ENCODE measurements at regions not wholly inside any gene's neighbourhood (a gene's known extent, or its start where the extent isn't known, plus 50 kb on each side); places are given as distances from the start of the nearest gene placed in this dataset.

DNA sequence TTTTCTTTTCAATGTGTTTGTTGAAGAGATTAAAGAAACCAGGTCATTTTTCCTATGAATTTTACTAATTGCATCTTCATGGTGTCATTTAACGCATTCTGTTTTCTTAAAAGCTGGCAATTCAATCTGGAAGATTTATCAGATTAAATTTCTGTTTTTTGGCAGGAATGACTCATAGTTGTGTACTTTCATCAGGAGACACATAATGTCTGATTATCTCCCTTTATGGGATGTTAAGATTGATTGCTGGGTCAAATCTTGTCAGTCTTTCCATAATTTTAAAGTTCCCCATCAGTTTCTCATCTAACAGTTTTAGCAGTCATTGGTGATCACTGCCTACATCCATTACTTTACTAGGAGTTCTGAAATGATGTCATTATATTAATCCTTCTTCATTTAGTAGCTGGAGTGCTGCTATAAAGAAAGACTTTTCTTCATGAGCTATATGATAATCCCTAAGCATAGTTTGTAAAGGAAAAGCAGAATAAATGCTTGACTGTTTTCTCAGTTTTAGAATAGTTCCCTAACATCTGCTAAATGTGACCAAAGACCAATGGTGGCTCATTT is 72.8 kb upstream of the MAP10 start:
- no peak overlapping the region for H3K27ac ChIP-seq (ENCODE audit: low read depth, low read length)
- no peaks in the 10 kb centered on the region for H3K79me2 ChIP-seq (ENCODE audit: insufficient read depth, low read length)
- H3K4me1 ChIP-seq (ENCODE audit: control insufficient read depth in 1 of 2, insufficient read depth in 2 of 2, low read length in 2 of 2): no peaks in the 10 kb centered on the region
- no peak overlapping the region for H3K4me2 ChIP-seq (ENCODE audit: low read length)
- H2AFZ ChIP-seq (ENCODE audit: low read depth, low read length, poor library complexity, severe bottlenecking): no peak overlapping the region
- no TSS peak for BruUV-seq (replicated peaks)
- H3K27me3 ChIP-seq (ENCODE audit: insufficient read depth, low read length): no peaks in the 10 kb centered on the region
- H3K4me3 ChIP-seq (replicated peaks in 1 of 2; ENCODE audit: low read depth in 1 of 2, low read length in 2 of 2): no peak overlapping the region
- no peaks in the 10 kb centered on the region for H3K9me2 ChIP-seq (ENCODE audit: insufficient read depth)
- TF ChIP-seq YY1 (IDR thresholded peaks at IDR 0.05; ENCODE audit: extremely low read depth, insufficient replicate concordance, low read depth, low read length) (no peak), EGR1 (IDR thresholded peaks at IDR 0.05; ENCODE audit: low read depth) (no peak), SP1 (IDR thresholded peaks at IDR 0.05; ENCODE audit: low read depth) (no peak), CEBPB (IDR thresholded peaks at IDR 0.05; ENCODE audit: low read depth) (no peak), SIN3A (IDR thresholded peaks at IDR 0.05; ENCODE audit: low read depth) (no peak), POLR2AphosphoS5 (IDR thresholded peaks at IDR 0.05; ENCODE audit: low read depth, low read length) (no peak), ELF1 (IDR thresholded peaks at IDR 0.05; ENCODE audit: borderline replicate concordance, low read depth) (no peak), ZNF274 (IDR thresholded peaks at IDR 0.05; ENCODE audit: low read depth, low read length) (no peak), FOSL1 (IDR thresholded peaks at IDR 0.05; ENCODE audit: low read depth) (no peak), ZFX (IDR thresholded peaks at IDR 0.05) (no peak), SRF (IDR thresholded peaks at IDR 0.05; ENCODE audit: low read depth) (no peak), RAD21 (IDR thresholded peaks at IDR 0.05; ENCODE audit: low read depth) (no peak), TCF7L2 (IDR thresholded peaks at IDR 0.05; ENCODE audit: borderline replicate concordance, extremely low read depth, insufficient read depth, insufficient read length) (no peak), EZH2 (IDR thresholded peaks at IDR 0.05) (no peak)
- TF ChIP-seq, protein P1, sequence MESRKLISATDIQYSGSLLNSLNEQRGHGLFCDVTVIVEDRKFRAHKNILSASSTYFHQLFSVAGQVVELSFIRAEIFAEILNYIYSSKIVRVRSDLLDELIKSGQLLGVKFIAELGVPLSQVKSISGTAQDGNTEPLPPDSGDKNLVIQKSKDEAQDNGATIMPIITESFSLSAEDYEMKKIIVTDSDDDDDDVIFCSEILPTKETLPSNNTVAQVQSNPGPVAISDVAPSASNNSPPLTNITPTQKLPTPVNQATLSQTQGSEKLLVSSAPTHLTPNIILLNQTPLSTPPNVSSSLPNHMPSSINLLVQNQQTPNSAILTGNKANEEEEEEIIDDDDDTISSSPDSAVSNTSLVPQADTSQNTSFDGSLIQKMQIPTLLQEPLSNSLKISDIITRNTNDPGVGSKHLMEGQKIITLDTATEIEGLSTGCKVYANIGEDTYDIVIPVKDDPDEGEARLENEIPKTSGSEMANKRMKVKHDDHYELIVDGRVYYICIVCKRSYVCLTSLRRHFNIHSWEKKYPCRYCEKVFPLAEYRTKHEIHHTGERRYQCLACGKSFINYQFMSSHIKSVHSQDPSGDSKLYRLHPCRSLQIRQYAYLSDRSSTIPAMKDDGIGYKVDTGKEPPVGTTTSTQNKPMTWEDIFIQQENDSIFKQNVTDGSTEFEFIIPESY (IDR thresholded peaks at IDR 0.05; ENCODE audit: extremely low read depth, insufficient replicate concordance, low read length): no peak
- TF ChIP-seq, protein P2, sequence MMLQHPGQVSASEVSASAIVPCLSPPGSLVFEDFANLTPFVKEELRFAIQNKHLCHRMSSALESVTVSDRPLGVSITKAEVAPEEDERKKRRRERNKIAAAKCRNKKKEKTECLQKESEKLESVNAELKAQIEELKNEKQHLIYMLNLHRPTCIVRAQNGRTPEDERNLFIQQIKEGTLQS (IDR thresholded peaks at IDR 0.05): no peak
- TF ChIP-seq, protein P3, sequence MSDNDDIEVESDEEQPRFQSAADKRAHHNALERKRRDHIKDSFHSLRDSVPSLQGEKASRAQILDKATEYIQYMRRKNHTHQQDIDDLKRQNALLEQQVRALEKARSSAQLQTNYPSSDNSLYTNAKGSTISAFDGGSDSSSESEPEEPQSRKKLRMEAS (IDR thresholded peaks at IDR 0.05): no peak
- TF ChIP-seq, protein P4, sequence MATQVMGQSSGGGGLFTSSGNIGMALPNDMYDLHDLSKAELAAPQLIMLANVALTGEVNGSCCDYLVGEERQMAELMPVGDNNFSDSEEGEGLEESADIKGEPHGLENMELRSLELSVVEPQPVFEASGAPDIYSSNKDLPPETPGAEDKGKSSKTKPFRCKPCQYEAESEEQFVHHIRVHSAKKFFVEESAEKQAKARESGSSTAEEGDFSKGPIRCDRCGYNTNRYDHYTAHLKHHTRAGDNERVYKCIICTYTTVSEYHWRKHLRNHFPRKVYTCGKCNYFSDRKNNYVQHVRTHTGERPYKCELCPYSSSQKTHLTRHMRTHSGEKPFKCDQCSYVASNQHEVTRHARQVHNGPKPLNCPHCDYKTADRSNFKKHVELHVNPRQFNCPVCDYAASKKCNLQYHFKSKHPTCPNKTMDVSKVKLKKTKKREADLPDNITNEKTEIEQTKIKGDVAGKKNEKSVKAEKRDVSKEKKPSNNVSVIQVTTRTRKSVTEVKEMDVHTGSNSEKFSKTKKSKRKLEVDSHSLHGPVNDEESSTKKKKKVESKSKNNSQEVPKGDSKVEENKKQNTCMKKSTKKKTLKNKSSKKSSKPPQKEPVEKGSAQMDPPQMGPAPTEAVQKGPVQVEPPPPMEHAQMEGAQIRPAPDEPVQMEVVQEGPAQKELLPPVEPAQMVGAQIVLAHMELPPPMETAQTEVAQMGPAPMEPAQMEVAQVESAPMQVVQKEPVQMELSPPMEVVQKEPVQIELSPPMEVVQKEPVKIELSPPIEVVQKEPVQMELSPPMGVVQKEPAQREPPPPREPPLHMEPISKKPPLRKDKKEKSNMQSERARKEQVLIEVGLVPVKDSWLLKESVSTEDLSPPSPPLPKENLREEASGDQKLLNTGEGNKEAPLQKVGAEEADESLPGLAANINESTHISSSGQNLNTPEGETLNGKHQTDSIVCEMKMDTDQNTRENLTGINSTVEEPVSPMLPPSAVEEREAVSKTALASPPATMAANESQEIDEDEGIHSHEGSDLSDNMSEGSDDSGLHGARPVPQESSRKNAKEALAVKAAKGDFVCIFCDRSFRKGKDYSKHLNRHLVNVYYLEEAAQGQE (IDR thresholded peaks at IDR 0.05; ENCODE audit: low read depth): no peak
- intact Hi-C loops (cut with micrococcal nuclease): no loop called here
- no peaks in the 10 kb centered on the region for H3K9me3 ChIP-seq (ENCODE audit: control insufficient read depth in 1 of 2, insufficient read depth in 1 of 2, low read depth in 1 of 2, low read length in 2 of 2)
- H4K20me1 ChIP-seq (ENCODE audit: insufficient read depth): no peaks in the 10 kb centered on the region
- H3K9ac ChIP-seq (ENCODE audit: low read length): no peak overlapping the region
- ChIA-PET POLR2A (no interaction called here), CTCF (no interaction called here), RAD21 (ENCODE audit: low non-redundant PET in 1 of 2, low total read pairs in 2 of 2, uncharacterized antibody in 2 of 2, unreplicated experiment in 2 of 2) (no interaction called here)
- ATAC-seq (no peak), DNase-seq (ENCODE audit: low read depth, low spot score) (no peak)
- H3K36me3 ChIP-seq (ENCODE audit: control insufficient read depth in 1 of 2, insufficient read depth in 2 of 2, low read length in 2 of 2): no peaks in the 10 kb centered on the region
